BE2C (cell line): ENCODE measurements at regions not wholly inside any gene's neighbourhood (a gene's known extent, or its start where the extent isn't known, plus 50 kb on each side); places are given as distances from the start of the nearest gene placed in this dataset.

Experiments used
- DNase-seq: peaks from one replicate; pipeline ENCODE4 v3.0.0-alpha.2; 2020
- H3K27me3 ChIP-seq: fragments of 250-450 bp; sonication (Bioruptor Pico); 2 replicates; pipeline ENCODE4 v1.5.1; 2020; ENCODE audit warnings: mild to moderate bottlenecking
- H3K36me3 ChIP-seq: fragments of 250-450 bp; sonication (Bioruptor Pico); 2 replicates; pipeline ENCODE4 v1.5.1; 2020; ENCODE audit warnings: mild to moderate bottlenecking
- H3K4me1 ChIP-seq: fragments of 250-450 bp; sonication (Bioruptor Pico); 2 replicates; pipeline ENCODE4 v1.5.1; 2020
- H3K4me3 ChIP-seq: 2 replicates; pipeline ENCODE4 v1.5.1; 2011; ENCODE audit warnings: low read depth, low read length
- H3K9me3 ChIP-seq: fragments of 250-450 bp; sonication (Bioruptor Pico); 2 replicates; pipeline ENCODE4 v1.5.1; 2020
- TF ChIP-seq, protein P1 (sequence below): IDR thresholded peaks from 2 replicates; pipeline ENCODE4 v1.5.1; 2012; ENCODE audit warnings: mild to moderate bottlenecking, low read depth, low read length

GRCh38 chr13:91286317-91286716 lies 61.2 kb upstream of the MIR17HG start:
- Histone ChIP-seq H3K9me3 (no peaks in the 10 kb centered on the region), H3K4me1 (no peaks in the 10 kb centered on the region), H3K36me3 (no peaks in the 10 kb centered on the region), H3K27me3 (no peaks in the 10 kb centered on the region), H3K4me3 (no peak overlapping the region)
- no peak for DNase-seq
- TF ChIP-seq, protein P1, sequence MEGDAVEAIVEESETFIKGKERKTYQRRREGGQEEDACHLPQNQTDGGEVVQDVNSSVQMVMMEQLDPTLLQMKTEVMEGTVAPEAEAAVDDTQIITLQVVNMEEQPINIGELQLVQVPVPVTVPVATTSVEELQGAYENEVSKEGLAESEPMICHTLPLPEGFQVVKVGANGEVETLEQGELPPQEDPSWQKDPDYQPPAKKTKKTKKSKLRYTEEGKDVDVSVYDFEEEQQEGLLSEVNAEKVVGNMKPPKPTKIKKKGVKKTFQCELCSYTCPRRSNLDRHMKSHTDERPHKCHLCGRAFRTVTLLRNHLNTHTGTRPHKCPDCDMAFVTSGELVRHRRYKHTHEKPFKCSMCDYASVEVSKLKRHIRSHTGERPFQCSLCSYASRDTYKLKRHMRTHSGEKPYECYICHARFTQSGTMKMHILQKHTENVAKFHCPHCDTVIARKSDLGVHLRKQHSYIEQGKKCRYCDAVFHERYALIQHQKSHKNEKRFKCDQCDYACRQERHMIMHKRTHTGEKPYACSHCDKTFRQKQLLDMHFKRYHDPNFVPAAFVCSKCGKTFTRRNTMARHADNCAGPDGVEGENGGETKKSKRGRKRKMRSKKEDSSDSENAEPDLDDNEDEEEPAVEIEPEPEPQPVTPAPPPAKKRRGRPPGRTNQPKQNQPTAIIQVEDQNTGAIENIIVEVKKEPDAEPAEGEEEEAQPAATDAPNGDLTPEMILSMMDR, result no peak

DNA sequence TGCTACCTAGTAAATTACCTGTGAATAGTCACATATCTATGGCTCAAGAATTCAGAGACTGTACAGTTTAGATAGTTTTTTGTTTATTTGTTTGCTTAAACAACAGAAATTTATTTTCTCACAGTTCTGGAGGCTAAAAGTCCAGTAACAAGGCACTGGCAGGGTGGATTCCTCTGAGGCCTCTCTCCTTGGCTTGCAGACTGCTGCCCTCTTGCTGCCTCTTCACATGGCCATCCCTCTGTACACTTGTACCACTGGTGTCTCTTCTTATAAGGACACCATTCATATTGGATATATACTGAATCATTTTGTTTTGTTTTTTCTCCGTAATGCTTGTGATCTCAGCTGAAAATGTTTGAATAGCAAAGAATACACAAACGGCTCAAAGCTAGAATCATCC lies 56.4 kb upstream of the MIR17HG start:
- Histone ChIP-seq H3K4me3 (no peak overlapping the region), H3K9me3 (no peaks in the 10 kb centered on the region), H3K4me1 (no peaks in the 10 kb centered on the region), H3K36me3 (no peaks in the 10 kb centered on the region), H3K27me3 (no peaks in the 10 kb centered on the region)
- TF ChIP-seq, protein P1, result no peak
- no peak for DNase-seq

DNA sequence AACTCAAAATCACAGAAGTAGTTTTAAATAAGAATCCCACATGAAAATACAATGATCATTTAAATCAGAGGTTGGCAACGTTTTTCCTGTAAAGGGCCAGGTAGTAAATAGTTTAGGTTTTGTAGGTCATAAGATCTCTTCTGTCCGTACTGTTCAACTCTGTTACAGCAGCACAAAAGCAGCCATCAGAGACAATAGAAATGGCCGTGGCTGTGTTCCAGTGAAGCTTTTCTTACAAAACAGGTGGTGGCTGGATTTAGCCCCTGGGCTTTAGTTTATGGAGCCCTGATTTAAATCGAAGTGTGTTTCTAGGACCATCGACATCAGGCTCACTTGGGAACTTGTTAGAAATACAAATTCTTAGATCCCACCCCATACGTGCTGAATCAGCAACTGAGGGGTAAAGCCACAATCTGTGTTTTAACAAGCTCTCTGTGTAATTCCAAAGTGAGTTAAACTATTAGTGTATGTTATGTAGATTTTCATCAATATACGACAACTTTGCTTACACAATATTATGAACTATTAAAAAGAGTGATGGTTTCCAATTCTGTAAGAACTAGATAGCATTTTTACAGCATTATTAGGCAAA lies 54.8 kb upstream of the MIR17HG start:
- H3K27me3 ChIP-seq, result no peaks in the 10 kb centered on the region
- no peaks in the 10 kb centered on the region for H3K9me3 ChIP-seq
- TF ChIP-seq, protein P1, result no peak
- H3K4me1 ChIP-seq, result no peaks in the 10 kb centered on the region
- no peak for DNase-seq
- H3K4me3 ChIP-seq, result no peak overlapping the region
- no peaks in the 10 kb centered on the region for H3K36me3 ChIP-seq

GRCh38 chr13:91295712-91296410 lies 51.6 kb upstream of the MIR17HG start:
- TF ChIP-seq, protein P1, result no peak
- Histone ChIP-seq H3K27me3 (no peaks in the 10 kb centered on the region), H3K9me3 (no peaks in the 10 kb centered on the region), H3K4me1 (no peaks in the 10 kb centered on the region), H3K4me3 (no peak overlapping the region), H3K36me3 (no peaks in the 10 kb centered on the region)
- DNase-seq, result no peak

DNA sequence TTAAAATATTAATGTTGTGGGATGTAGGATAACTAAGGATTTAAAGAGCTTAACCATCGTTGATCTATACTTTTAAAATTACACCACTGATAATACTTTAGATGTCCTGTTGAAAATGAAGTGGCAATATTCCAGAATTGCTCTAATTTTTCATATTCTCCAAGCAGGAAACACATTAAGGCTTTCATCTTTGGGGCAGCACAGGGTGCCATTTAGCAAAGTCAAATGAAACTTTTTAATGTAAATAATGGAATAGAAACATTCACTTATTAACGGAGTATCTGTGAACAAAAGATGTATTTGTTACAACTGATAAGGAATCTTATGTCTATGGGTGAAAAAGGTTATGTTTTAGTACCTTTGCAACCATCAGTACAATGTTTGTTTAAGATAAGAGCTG lies 50.0 kb upstream of the MIR17HG start:
- no peaks in the 10 kb centered on the region for H3K9me3 ChIP-seq
- H3K36me3 ChIP-seq, result no peaks in the 10 kb centered on the region
- TF ChIP-seq, protein P1, result no peak
- DNase-seq, result no peak
- H3K4me3 ChIP-seq, result no peak overlapping the region
- H3K27me3 ChIP-seq, result no peaks in the 10 kb centered on the region
- no peaks in the 10 kb centered on the region for H3K4me1 ChIP-seq
